Thoracic aorta (tissue), 2 donors: ENCODE measurements at regions not wholly inside any gene's neighbourhood (a gene's known extent, or its start where the extent isn't known, plus 50 kb on each side); places are given as distances from the start of the nearest gene placed in this dataset.
"Not testable (repeated sequence)": the region's sequence is repeated elsewhere in the genome, so short reads cannot be mapped to it uniquely, and the experiment has no call there.

ENCODE experiments used
- ATAC-seq: fragments of 150-250 bp; one replicate; pipeline ENCODE4 v1.8.0; 2017; ENCODE audit warnings: low read depth; ENCODE audit not compliant: insufficient number of reproducible peaks, low FRiP score
- DNase-seq: peaks from one replicate; pipeline ENCODE4 v3.0.0-alpha.2; 2020; ENCODE audit warnings: low spot score
- H3K27ac ChIP-seq, 2 donors: fragments of 200-600 bp; sonication (generic); 1 replicate in 1 of 2; 2 replicates in 1 of 2; pipeline ENCODE4 v1.5.1; 2016; ENCODE audit warnings: mild to moderate bottlenecking in 2 of 2, moderate library complexity in 2 of 2
- H3K27me3 ChIP-seq: fragments of 200-600 bp; sonication (generic); replicated peaks from 2 replicates; pipeline ENCODE4 v1.6.0; 2016; ENCODE audit warnings: mild to moderate bottlenecking; ENCODE audit not compliant: insufficient read depth
- H3K36me3 ChIP-seq: fragments of 200-600 bp; sonication (generic); one replicate; pipeline ENCODE4 v1.5.1; 2016
- H3K4me1 ChIP-seq, 2 donors: fragments of 200-600 bp; sonication (generic); 1 replicate in 1 of 2; 2 replicates in 1 of 2; pipeline versions ENCODE4 v1.5.1 to v1.6.0; 2016; ENCODE audit warnings: low read depth in 2 of 2, mild to moderate bottlenecking in 1 of 2; ENCODE audit not compliant: control insufficient read depth in 1 of 2
- H3K4me3 ChIP-seq: fragments of 200-600 bp; sonication (generic); 2 replicates; pipeline ENCODE4 v1.5.1; 2016; ENCODE audit warnings: mild to moderate bottlenecking
- H3K9me3 ChIP-seq: fragments of 200-600 bp; sonication (generic); 2 replicates; pipeline ENCODE4 v1.5.1; 2016
- TF ChIP-seq, protein P1 (sequence below): fragments of 200-600 bp; sonication (generic); IDR thresholded peaks from one replicate; pipeline ENCODE4 v1.5.1; 2019; ENCODE audit warnings: antibody characterized with exemption

GRCh38 chr7:84712374-84713121 is 474.3 kb downstream of the SEMA3D start:
- Histone ChIP-seq H3K4me3 (no peak overlapping the region), H3K27me3 (no peaks in the 10 kb centered on the region), H3K4me1 (no peaks in the 10 kb centered on the region), H3K36me3 (no peaks in the 10 kb centered on the region), H3K27ac (no peak overlapping the region), H3K9me3 (no peaks in the 10 kb centered on the region)
- ATAC-seq (no peak), DNase-seq (no peak)
- TF ChIP-seq, protein P1, sequence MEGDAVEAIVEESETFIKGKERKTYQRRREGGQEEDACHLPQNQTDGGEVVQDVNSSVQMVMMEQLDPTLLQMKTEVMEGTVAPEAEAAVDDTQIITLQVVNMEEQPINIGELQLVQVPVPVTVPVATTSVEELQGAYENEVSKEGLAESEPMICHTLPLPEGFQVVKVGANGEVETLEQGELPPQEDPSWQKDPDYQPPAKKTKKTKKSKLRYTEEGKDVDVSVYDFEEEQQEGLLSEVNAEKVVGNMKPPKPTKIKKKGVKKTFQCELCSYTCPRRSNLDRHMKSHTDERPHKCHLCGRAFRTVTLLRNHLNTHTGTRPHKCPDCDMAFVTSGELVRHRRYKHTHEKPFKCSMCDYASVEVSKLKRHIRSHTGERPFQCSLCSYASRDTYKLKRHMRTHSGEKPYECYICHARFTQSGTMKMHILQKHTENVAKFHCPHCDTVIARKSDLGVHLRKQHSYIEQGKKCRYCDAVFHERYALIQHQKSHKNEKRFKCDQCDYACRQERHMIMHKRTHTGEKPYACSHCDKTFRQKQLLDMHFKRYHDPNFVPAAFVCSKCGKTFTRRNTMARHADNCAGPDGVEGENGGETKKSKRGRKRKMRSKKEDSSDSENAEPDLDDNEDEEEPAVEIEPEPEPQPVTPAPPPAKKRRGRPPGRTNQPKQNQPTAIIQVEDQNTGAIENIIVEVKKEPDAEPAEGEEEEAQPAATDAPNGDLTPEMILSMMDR = no peak

GRCh38 chr7:84710538-84710937 is 476.3 kb downstream of the SEMA3D start:
- H3K27me3 ChIP-seq, H3K36me3 ChIP-seq, DNase-seq, H3K4me3 ChIP-seq, ATAC-seq, H3K9me3 ChIP-seq, H3K4me1 ChIP-seq, H3K27ac ChIP-seq: not testable (repeated sequence)

- no peak overlapping the region for H3K4me3 ChIP-seq
- TF ChIP-seq, protein P1 = no peak
- no peaks in the 10 kb centered on the region for H3K27me3 ChIP-seq
- no peak overlapping the region for H3K27ac ChIP-seq
- DNase-seq = no peak
- no peak for ATAC-seq
- H3K4me1 ChIP-seq = peaks cover 7 to 14% of the 10 kb centered on the region in 2 donors
- no peaks in the 10 kb centered on the region for H3K9me3 ChIP-seq
- H3K36me3 ChIP-seq = no peaks in the 10 kb centered on the region
These were observed 481.1 kb downstream of the SEMA3D start for GRCh38 chr7:84705706-84706105.

- Histone ChIP-seq H3K27ac (no peak overlapping the region), H3K36me3 (no peaks in the 10 kb centered on the region), H3K9me3 (no peaks in the 10 kb centered on the region), H3K4me1 (peaks cover 7 to 14% of the 10 kb centered on the region in 2 donors), H3K27me3 (no peaks in the 10 kb centered on the region), H3K4me3 (no peak overlapping the region)
- DNase-seq = no peak
- TF ChIP-seq, protein P1 = no peak
- ATAC-seq = no peak
These were observed 481.8 kb downstream of the SEMA3D start for GRCh38 chr7:84705079-84705478.

DNA sequence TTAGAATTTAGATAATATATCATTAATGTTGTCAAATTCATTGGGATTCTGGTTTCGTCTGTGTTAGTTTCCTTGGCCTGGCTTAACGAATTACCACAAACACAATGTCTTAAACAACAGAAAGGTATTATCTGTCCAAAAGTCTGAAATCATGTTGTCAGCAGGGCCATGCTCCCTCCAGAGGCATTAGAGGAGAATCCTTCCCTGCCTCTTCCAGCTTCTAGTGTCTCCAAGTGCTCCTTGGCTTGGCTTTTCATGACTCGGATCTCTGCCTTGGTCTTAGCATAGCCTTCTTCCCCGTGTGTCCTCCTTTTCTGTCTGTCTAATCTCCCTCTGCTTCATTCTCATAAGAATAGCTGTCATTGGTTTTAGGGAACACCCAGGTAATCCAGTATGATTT is 482.5 kb downstream of the SEMA3D start:
- Histone ChIP-seq H3K27me3 (no peaks in the 10 kb centered on the region), H3K4me3 (no peak overlapping the region), H3K27ac (no peak overlapping the region), H3K36me3 (no peaks in the 10 kb centered on the region), H3K4me1 (peaks cover 7 to 19% of the 10 kb centered on the region in 2 donors), H3K9me3 (no peaks in the 10 kb centered on the region)
- TF ChIP-seq, protein P1 = no peak
- ATAC-seq (no peak), DNase-seq (no peak)
